HFFc6 (cell line): ENCODE measurements at regions not wholly inside any gene's neighbourhood (a gene's known extent, or its start where the extent isn't known, plus 50 kb on each side); places are given as distances from the start of the nearest gene placed in this dataset.
"Not testable (repeated sequence)": the region's sequence is repeated elsewhere in the genome, so short reads cannot be mapped to it uniquely, and the experiment has no call there.

Experiments
- DNase-seq: peaks from one replicate; pipeline ENCODE4 v3.0.0-alpha.2; 2018
- H3K27ac Mint-ChIP-seq: 2 replicates; pipeline ENCODE4 v1.8.0; 2020; ENCODE audit warnings: mild to moderate bottlenecking, mixed read lengths
- H3K27me3 Mint-ChIP-seq: 2 replicates; pipeline ENCODE4 v1.8.0; 2021; ENCODE audit warnings: mild to moderate bottlenecking, moderate library complexity, mixed read lengths; ENCODE audit not compliant: insufficient read depth
- H3K36me3 Mint-ChIP-seq: 2 replicates; pipeline ENCODE4 v1.8.0; 2021; ENCODE audit warnings: low read depth, mixed read lengths
- H3K4me1 Mint-ChIP-seq: 2 replicates; pipeline ENCODE4 v1.8.0; 2020; ENCODE audit warnings: low read depth, mixed read lengths
- H3K4me3 Mint-ChIP-seq: 2 replicates; pipeline ENCODE4 v1.8.0; 2020; ENCODE audit warnings: mild to moderate bottlenecking, moderate library complexity, mixed read lengths
- H3K9me3 Mint-ChIP-seq: 2 replicates; pipeline ENCODE4 v1.8.0; 2020; ENCODE audit warnings: mild to moderate bottlenecking, mixed read lengths
- CTCF ChIP-seq: fragments of 200-600 bp; sonication (generic); IDR thresholded peaks from 2 replicates; pipeline ENCODE4 v1.5.0; 2021; ENCODE audit warnings: antibody characterized with exemption, mild to moderate bottlenecking

- no peaks in the 10 kb centered on the region for H3K27me3 Mint-ChIP-seq
- no peak overlapping the region for H3K4me3 Mint-ChIP-seq
- H3K36me3 Mint-ChIP-seq, result no peaks in the 10 kb centered on the region
- no peak overlapping the region for H3K27ac Mint-ChIP-seq
- no peak for DNase-seq
- no peaks in the 10 kb centered on the region for H3K9me3 Mint-ChIP-seq
- H3K4me1 Mint-ChIP-seq, result no peaks in the 10 kb centered on the region
- no peak for TF ChIP-seq CTCF
Measured at GRCh38 chr2:187188783-187189631, 259.0 kb downstream of the CALCRL start.

GRCh38 chr2:187187519-187187918 lies 260.5 kb downstream of the CALCRL start:
- no peak for DNase-seq
- H3K9me3 Mint-ChIP-seq, result peaks cover 10% of the 10 kb centered on the region
- H3K27me3 Mint-ChIP-seq, result no peaks in the 10 kb centered on the region
- no peaks in the 10 kb centered on the region for H3K4me1 Mint-ChIP-seq
- no peak overlapping the region for H3K4me3 Mint-ChIP-seq
- TF ChIP-seq CTCF, result no peak
- H3K27ac Mint-ChIP-seq, result no peak overlapping the region
- H3K36me3 Mint-ChIP-seq, result no peaks in the 10 kb centered on the region

GRCh38 chr2:187180529-187180928 lies 267.5 kb downstream of the CALCRL start:
- Mint-ChIP-seq H3K4me1 (no peaks in the 10 kb centered on the region), H3K9me3 (peaks cover 18% of the 10 kb centered on the region), H3K36me3 (no peaks in the 10 kb centered on the region), H3K4me3 (no peak overlapping the region), H3K27me3 (peaks cover 3% of the 10 kb centered on the region; the same call in 1 of the 2 replicates), H3K27ac (no peak overlapping the region)
- no peak for TF ChIP-seq CTCF
- no peak for DNase-seq

- peaks cover 18% of the 10 kb centered on the region for H3K9me3 Mint-ChIP-seq
- not testable (repeated sequence) for H3K4me1 Mint-ChIP-seq, H3K27me3 Mint-ChIP-seq, H3K27ac Mint-ChIP-seq, H3K4me3 Mint-ChIP-seq, DNase-seq, H3K36me3 Mint-ChIP-seq
Measured at GRCh38 chr2:187178876-187179275, 269.2 kb downstream of the CALCRL start.

- TF ChIP-seq CTCF, result no peak
- H3K27me3 Mint-ChIP-seq, result peaks cover 3% of the 10 kb centered on the region; the same call in 1 of the 2 replicates
- H3K9me3 Mint-ChIP-seq, result 0 out of 2 replicates have a peak, but pooled peaks cover 8% of the 10 kb centered on the region
- no peak for DNase-seq
- H3K4me1 Mint-ChIP-seq, result no peaks in the 10 kb centered on the region
- H3K4me3 Mint-ChIP-seq, result no peak overlapping the region
- H3K36me3 Mint-ChIP-seq, result no peaks in the 10 kb centered on the region
- H3K27ac Mint-ChIP-seq, result no peak overlapping the region
Measured at GRCh38 chr2:187177253-187177652, 270.8 kb downstream of the CALCRL start.

- Mint-ChIP-seq H3K9me3 (no peaks in the 10 kb centered on the region), H3K27ac (no peak overlapping the region), H3K36me3 (no peaks in the 10 kb centered on the region), H3K4me3 (no peak overlapping the region), H3K27me3 (peaks cover 5% of the 10 kb centered on the region; the same call in 1 of the 2 replicates), H3K4me1 (no peaks in the 10 kb centered on the region)
- peak; percentile 72 for TF ChIP-seq CTCF
- no peak for DNase-seq
Measured at GRCh38 chr2:187174582-187174981, 273.5 kb downstream of the CALCRL start.
